ENCODE measurements at regions not wholly inside any gene's neighbourhood (a gene's known extent, or its start where the extent isn't known, plus 50 kb on each side); places are given as distances from the start of the nearest gene placed in this dataset.
A peak's percentile ranks its signal among the peaks of the same experiment; 100 is the strongest.

GRCh38 chr21:15528346-15528745, 201.4 kb upstream of the USP25 start:
- Histone ChIP-seq H3K9me3 (replicated peaks in 1 of 11) (peaks cover 43 to 93% (median 81%) of the 10 kb centered on the region in 11 experiments), H3K36me3 (peaks cover 0 to 34% (median 11%) of the 10 kb centered on the region in 11 experiments; a peak in 10 of 22 replicates), H3K27me3 (no peaks in the 10 kb centered on the region), H3K4me1 (peaks cover 0 to 39% (median 17%) of the 10 kb centered on the region in 10 experiments; a peak in 16 of 20 replicates), H4K20me1 (no peaks in the 10 kb centered on the region), H3K4me2 (peak overlapping the region in 5 of 11 experiments; percentile 1 to 32 (median 12); a peak in 5 of 22 replicates), H3K27ac (peak overlapping the region in 3 of 11 experiments; percentile 0 to 11 (median 0); a peak in 2 of 22 replicates), H3K9ac (no peak overlapping the region), H3K4me3 (peak overlapping the region in 1 of 10 experiments; percentile 20; a peak in 3 of 20 replicates)
- TF ChIP-seq Cebpa-rat (IDR thresholded peaks at IDR 0.05) = no peak

- H3K9me3 ChIP-seq (replicated peaks in 1 of 11) = peaks cover 34 to 80% (median 67%) of the 10 kb centered on the region in 11 experiments
- no peak overlapping the region for H3K4me2 ChIP-seq
- 0 out of 22 replicates have a peak overlapping the region, but pooled peaks of 1 of the 11 experiments have one; percentile 8 for H3K9ac ChIP-seq
- no peaks in the 10 kb centered on the region for H4K20me1 ChIP-seq
- H3K27me3 ChIP-seq = no peaks in the 10 kb centered on the region
- H3K36me3 ChIP-seq = peaks cover 0 to 30% (median 11%) of the 10 kb centered on the region in 11 experiments; a peak in 7 of 22 replicates
- peak overlapping the region in 7 of 11 experiments; percentile 13 to 96 (median 89); a peak in 13 of 22 replicates for H3K27ac ChIP-seq
- H3K4me3 ChIP-seq = peak overlapping the region in 2 of 10 experiments; percentile 1 to 20; a peak in 2 of 20 replicates
- peaks cover 6 to 69% (median 39%) of the 10 kb centered on the region in 10 experiments; a peak in 19 of 20 replicates for H3K4me1 ChIP-seq
- TF ChIP-seq Cebpa-rat (IDR thresholded peaks at IDR 0.05) = no peak
Measured at GRCh38 chr21:15531986-15532385, 197.8 kb upstream of the USP25 start.

- peaks cover 34 to 78% (median 60%) of the 10 kb centered on the region in 11 experiments for H3K9me3 ChIP-seq (replicated peaks in 1 of 11)
- H3K4me2 ChIP-seq = peak overlapping the region in 6 of 11 experiments; percentile 51 to 69 (median 64); a peak in 7 of 22 replicates
- H3K27me3 ChIP-seq = no peaks in the 10 kb centered on the region
- TF ChIP-seq Cebpa-rat (IDR thresholded peaks at IDR 0.05) = no peak
- H3K9ac ChIP-seq = peak overlapping the region in 7 of 11 experiments; percentile 55 to 75 (median 71); a peak in 11 of 22 replicates
- peak overlapping the region in 1 of 10 experiments; percentile 33; a peak in 2 of 20 replicates for H3K4me3 ChIP-seq
- no peaks in the 10 kb centered on the region for H4K20me1 ChIP-seq
- peak overlapping the region in 9 of 11 experiments; percentile 44 to 96 (median 88); a peak in 16 of 22 replicates for H3K27ac ChIP-seq
- peaks cover 6 to 63% (median 37%) of the 10 kb centered on the region in 10 experiments; a peak in 19 of 20 replicates for H3K4me1 ChIP-seq
- peaks cover 0 to 30% (median 11%) of the 10 kb centered on the region in 11 experiments; a peak in 7 of 22 replicates for H3K36me3 ChIP-seq
Measured at GRCh38 chr21:15533618-15534017, 196.2 kb upstream of the USP25 start.

- Histone ChIP-seq H4K20me1 (no peaks in the 10 kb centered on the region), H3K27me3 (no peaks in the 10 kb centered on the region), H3K4me3 (peak overlapping the region in 7 of 10 experiments; percentile 14 to 39 (median 28); a peak in 8 of 20 replicates), H3K27ac (peak overlapping the region in 10 of 11 experiments; percentile 44 to 96 (median 86); a peak in 20 of 22 replicates), H3K36me3 (peaks cover 0 to 24% (median 11%) of the 10 kb centered on the region in 11 experiments; a peak in 7 of 22 replicates), H3K9ac (peak overlapping the region in 8 of 11 experiments; percentile 55 to 81 (median 72); a peak in 16 of 22 replicates), H3K9me3 (replicated peaks in 1 of 11) (peaks cover 28 to 73% (median 56%) of the 10 kb centered on the region in 11 experiments), H3K4me2 (peak overlapping the region; percentile 42 to 69 (median 55); a peak in 21 of 22 replicates), H3K4me1 (peaks cover 6 to 71% (median 45%) of the 10 kb centered on the region in 10 experiments; a peak in 19 of 20 replicates)
- peak in 7 of 11 experiments; percentile 33 to 93 (median 89); a peak in 12 of 22 replicates for TF ChIP-seq Cebpa-rat (IDR thresholded peaks at IDR 0.05)
Measured at GRCh38 chr21:15534450-15534886, 195.3 kb upstream of the USP25 start.

GRCh38 chr21:15539376-15539775, 190.4 kb upstream of the USP25 start:
- peaks cover 4 to 60% (median 42%) of the 10 kb centered on the region in 10 experiments; a peak in 19 of 20 replicates for H3K4me1 ChIP-seq
- peaks cover 0 to 4% (median 0%) of the 10 kb centered on the region in 11 experiments; a peak in 1 of 22 replicates for H3K36me3 ChIP-seq
- H3K27ac ChIP-seq = peak overlapping the region in 6 of 11 experiments; percentile 4 to 71 (median 48); a peak in 11 of 22 replicates
- no peak for TF ChIP-seq Cebpa-rat (IDR thresholded peaks at IDR 0.05)
- H3K4me2 ChIP-seq = peak overlapping the region in 8 of 11 experiments; percentile 1 to 47 (median 38); a peak in 10 of 22 replicates
- H4K20me1 ChIP-seq = no peaks in the 10 kb centered on the region
- peaks cover 15 to 53% (median 37%) of the 10 kb centered on the region in 11 experiments; a peak in 21 of 22 replicates for H3K9me3 ChIP-seq (replicated peaks in 1 of 11)
- H3K27me3 ChIP-seq = no peaks in the 10 kb centered on the region
- no peak overlapping the region for H3K4me3 ChIP-seq
- peak overlapping the region in 2 of 11 experiments; percentile 7 to 16; a peak in 2 of 22 replicates for H3K9ac ChIP-seq

GRCh38 chr21:15543473-15543872, 186.3 kb upstream of the USP25 start:
- peak in 3 of 11 experiments; percentile 13 to 62 (median 27); a peak in 4 of 22 replicates for TF ChIP-seq Cebpa-rat (IDR thresholded peaks at IDR 0.05)
- Histone ChIP-seq H3K4me1 (peaks cover 0 to 25% (median 14%) of the 10 kb centered on the region in 10 experiments; a peak in 11 of 20 replicates), H3K9me3 (replicated peaks in 1 of 11) (peaks cover 19 to 80% (median 50%) of the 10 kb centered on the region in 11 experiments; a peak in 21 of 22 replicates), H3K4me3 (no peak overlapping the region), H3K27me3 (no peaks in the 10 kb centered on the region), H4K20me1 (no peaks in the 10 kb centered on the region), H3K36me3 (peaks cover 0 to 4% (median 0%) of the 10 kb centered on the region in 11 experiments; a peak in 1 of 22 replicates), H3K9ac (no peak overlapping the region), H3K27ac (no peak overlapping the region), H3K4me2 (no peak overlapping the region)

GRCh38 chr21:15549671-15550070, 180.1 kb upstream of the USP25 start:
- Histone ChIP-seq H3K27ac (no peak overlapping the region), H3K4me1 (peaks cover 0 to 17% (median 11%) of the 10 kb centered on the region in 10 experiments; a peak in 15 of 20 replicates), H3K9me3 (replicated peaks in 1 of 11) (peaks cover under 1 to 50% (median 29%) of the 10 kb centered on the region in 11 experiments; a peak in 21 of 22 replicates), H3K4me3 (no peak overlapping the region), H4K20me1 (no peaks in the 10 kb centered on the region), H3K27me3 (no peaks in the 10 kb centered on the region), H3K36me3 (no peaks in the 10 kb centered on the region; a peak in 1 of 22 replicates), H3K9ac (no peak overlapping the region), H3K4me2 (no peak overlapping the region)
- TF ChIP-seq Cebpa-rat (IDR thresholded peaks at IDR 0.05) = no peak

GRCh38 chr21:15552914-15553494, 176.8 kb upstream of the USP25 start:
- H3K27ac ChIP-seq = peak overlapping the region in 6 of 11 experiments; percentile 15 to 66 (median 44); a peak in 8 of 22 replicates

More at GRCh38 chr21:15552914-15553494, 176.8 kb upstream of the USP25 start:
- no peaks in the 10 kb centered on the region for H3K36me3 ChIP-seq
- peaks cover 0 to 17% (median 11%) of the 10 kb centered on the region in 10 experiments; a peak in 15 of 20 replicates for H3K4me1 ChIP-seq
- TF ChIP-seq Cebpa-rat (IDR thresholded peaks at IDR 0.05) = peak in 1 of 11 experiments; percentile 58; a peak in 2 of 22 replicates
- H3K4me2 ChIP-seq = peak overlapping the region in 8 of 11 experiments; percentile 3 to 63 (median 53); a peak in 15 of 22 replicates
- H3K9me3 ChIP-seq (replicated peaks in 1 of 11) = peaks cover 0 to 41% (median 29%) of the 10 kb centered on the region in 11 experiments; a peak in 18 of 22 replicates
- no peaks in the 10 kb centered on the region for H3K27me3 ChIP-seq
- peak overlapping the region in 1 of 11 experiments; percentile 48; a peak in 2 of 22 replicates for H3K9ac ChIP-seq
- no peaks in the 10 kb centered on the region for H4K20me1 ChIP-seq
- H3K4me3 ChIP-seq = no peak overlapping the region
